Brain pericyte (primary cell): ENCODE measurements at regions not wholly inside any gene's neighbourhood (a gene's known extent, or its start where the extent isn't known, plus 50 kb on each side); places are given as distances from the start of the nearest gene placed in this dataset.

Experiments
- DNase-seq: peaks from one replicate; pipeline ENCODE4 v3.0.0-alpha.2; 2012; ENCODE audit warnings: low read depth, low spot score

DNA sequence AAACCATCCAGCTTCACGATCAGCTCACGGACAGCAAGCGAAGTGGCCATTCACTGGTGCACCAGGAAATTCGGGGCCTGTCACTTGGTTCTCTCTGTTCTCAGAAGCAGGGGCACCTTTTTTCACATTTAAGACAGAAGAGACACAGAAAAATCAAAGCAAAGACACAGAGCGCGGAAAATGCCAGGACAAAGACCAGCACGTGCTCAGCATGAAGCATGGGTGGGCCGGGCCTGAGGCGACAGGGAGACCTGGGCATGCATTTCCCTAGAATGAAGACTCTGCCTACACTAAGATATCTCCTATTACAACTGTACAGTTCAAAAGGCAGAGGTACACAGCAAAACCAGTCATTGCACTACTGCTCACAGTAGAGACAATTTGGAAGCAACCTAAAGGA is 117.4 kb upstream of the ID2 start:
- DNase-seq, result no peak

DNA sequence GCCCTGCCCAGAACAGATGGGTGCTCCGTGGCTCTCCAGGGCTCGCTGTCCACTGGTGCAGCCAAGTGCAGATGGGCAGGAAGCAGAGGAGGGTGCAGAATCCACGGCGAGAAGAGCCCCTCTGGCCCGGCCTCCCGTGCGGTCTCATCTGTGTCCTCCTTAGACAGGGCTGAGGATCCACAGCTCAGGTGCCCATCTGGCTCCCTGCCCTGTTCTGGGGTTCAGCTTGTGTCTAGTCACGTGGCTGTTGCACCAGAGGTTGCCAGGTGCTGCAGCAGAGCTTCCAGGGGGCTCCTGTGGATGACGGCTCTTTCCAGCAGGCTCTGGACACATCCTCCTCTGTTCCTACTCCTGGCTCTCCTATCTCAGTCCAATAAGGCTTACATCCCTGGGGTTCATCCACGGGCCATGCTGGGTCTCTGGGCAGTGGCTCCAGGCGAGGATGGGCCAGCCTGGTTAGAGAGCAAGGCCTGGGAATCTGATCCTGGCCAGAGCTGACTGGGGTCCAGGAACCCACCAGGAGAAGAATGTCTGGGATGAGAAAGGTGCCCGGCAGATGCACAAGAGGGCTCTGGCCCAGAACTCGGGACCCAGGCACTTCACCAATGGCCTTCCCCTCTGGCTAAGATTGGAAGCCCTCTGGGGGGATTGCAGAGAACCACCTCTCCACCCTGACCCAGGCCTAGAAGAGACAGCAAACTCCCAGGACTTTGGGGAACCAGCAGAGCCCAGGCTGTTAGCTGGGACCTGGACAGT is 116.3 kb upstream of the ID2 start:
- no peak for DNase-seq

DNA sequence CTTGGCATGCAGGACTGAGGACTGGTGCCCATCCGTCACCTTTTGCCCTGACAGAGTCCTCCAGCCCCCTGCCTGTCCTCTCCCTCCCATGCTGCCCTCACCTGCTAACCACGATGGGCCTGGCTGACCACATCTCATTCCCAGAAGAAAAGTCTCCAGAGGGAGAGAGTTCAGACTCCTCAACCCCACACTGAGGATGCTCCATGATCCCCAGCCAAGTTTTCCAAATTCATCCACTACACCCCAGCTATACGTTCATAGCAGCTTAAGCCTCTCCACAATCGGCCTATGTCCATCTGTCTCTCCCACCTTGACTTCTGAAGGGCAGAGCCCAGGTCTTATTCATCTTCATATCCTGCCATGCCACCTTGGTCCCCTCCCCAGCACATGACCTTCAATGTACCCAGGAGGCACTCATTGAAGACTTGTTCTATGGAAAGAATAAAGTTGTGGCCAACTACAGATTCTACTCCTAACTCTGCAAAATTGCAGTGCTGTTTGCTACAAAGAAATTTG is 115.6 kb upstream of the ID2 start:
- no peak for DNase-seq

DNA sequence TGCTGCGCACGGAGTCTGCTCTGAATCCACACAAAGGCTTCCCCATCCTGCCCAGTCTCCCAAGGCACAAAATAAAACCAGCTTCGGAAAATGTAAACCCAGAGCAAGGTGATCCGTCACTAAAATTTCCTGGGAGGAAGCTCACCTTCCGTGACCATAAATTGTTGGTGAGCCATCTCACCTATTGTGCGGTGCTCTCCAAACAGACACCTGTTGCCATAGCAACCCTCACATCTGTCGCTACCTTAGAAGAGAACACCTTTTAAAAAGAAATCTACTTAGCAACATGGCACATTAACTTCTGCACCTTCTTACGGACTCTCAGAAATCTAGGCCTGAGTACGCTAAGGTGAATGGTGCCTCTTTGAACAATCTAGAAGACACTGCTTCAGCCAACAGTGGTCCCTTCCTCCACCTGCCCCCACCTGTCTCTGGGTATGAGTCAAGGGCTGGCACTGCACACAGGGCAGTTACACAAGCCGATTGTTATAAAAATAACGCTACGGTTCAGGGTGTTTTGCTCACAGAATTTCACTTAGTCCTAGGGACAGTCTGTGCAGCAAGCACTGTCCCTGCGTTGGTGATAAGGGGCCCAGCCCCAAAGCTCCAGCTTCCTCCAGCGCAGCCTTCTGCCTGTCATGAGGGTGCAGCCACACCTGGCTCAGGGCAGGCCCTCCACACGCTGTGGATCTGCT is 114.9 kb upstream of the ID2 start:
- no peak for DNase-seq

DNA sequence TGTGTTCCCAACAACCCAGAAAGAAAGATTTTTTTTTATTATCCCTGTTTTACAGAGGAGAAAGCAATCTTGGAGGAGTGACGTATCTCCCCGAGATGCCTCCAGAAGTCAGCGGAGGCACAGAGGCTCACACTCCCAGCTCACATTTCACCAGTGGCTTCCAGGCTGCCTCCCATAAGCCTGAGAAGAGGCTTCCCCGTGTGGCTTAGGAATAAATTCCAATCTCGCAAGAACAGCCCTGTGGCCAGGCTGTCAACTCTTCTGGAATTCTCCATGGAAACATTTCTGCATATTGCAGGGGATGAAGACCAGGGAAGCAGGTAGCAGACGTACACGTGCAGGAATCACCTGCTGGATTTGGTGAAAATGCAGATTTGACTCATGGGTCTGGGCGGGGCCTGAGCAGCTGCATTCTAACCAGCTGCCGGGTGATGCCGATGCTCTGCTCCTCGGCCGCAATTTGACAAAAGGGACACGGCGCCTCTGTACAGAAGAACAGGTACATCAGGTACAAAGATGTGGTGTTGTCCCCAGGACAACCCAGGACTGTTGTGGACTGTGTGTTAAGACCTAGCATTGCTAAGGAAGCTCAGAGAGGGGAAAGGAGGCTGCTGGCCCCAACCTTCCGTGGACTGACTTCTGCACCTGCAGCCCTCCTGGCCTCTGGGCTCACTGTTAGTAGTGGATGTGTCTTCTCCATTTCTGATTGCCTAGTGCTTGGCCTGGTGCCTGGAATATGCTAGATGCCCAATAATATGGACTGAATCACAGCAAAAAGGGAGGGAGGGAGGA is 114.2 kb upstream of the ID2 start:
- no peak for DNase-seq

DNA sequence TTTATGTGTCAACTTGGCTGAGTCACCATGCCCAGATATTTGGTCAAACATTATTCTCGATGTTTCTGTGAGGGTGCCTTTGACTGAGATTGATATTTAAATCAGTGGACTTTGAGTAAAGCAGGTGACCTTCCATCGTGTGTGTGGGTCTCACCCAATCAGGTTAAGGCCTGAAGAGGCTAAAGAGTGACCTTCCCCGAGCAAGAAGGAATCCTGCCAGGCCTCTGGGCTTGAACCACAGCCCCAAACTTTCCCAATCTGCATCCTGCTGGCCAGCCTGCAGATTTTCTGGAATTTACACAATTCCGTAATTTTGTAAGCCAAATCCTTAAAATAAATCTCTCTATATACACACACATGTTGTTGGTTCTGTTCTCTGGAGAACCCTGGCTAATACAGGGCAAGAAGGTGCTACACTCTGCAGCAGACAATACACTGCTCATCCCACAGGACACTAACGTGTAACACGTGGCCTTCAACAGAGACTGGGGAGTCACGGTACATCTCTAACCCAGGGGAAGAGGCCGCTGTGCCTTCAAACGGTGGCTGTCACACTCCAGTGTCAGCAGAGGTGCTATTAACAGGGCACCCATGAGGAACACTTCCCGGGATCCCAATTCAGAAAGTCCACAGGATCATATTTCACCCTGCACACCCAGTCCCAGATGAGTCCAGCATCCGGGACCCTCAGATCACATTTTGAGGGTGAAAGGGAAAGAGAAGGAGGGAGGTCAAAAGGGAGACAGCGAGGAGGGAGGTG is 113.1 kb upstream of the ID2 start:
- no peak for DNase-seq

DNA sequence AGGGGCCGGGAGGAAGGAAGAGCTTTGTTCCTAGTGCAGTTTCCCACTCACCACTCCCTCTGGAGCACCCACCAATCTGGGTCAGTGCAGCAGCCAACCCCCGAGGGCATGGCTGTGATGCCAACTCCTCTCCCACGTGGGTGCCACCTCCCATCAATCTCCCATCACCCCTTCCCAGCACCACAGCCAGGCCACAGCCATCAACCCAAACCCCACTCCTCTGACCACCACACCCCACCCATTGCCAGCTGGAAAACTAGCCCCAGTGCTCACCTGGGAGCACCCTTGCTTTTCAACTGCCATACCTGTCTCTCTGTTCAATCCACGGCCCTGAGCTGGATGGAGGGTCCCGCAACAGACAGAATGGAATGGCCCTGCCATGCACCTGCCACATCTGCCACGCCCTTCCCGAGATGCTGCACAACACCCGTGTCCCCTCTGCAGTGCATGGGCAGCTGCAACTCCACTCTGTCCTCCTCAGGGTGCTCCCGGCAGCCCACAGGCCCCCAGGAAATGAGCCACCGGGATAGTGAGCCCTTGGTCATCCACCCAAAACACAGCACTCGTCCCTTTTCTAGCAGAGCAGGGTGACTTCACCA is 112.4 kb upstream of the ID2 start:
- DNase-seq, result no peak

DNA sequence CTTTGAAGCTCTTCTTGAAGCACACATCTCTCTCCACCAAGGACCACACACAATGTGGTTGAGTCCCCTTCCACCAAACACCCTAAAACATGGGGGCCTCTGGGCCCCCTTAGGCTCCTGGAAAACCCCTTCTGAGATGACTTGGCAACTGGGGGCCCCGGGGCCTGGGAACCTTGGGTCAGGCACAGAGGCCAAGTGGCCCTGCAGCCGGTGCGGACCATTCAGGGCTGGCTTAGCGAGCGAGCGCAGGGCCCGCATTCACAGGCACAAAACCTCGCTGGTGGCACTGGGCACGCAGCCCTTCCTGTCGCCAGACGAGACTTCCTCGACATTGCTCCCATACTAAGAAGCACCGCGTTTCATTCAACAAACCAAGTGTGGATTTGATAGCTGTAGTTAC is 111.2 kb upstream of the ID2 start:
- no peak for DNase-seq

DNA sequence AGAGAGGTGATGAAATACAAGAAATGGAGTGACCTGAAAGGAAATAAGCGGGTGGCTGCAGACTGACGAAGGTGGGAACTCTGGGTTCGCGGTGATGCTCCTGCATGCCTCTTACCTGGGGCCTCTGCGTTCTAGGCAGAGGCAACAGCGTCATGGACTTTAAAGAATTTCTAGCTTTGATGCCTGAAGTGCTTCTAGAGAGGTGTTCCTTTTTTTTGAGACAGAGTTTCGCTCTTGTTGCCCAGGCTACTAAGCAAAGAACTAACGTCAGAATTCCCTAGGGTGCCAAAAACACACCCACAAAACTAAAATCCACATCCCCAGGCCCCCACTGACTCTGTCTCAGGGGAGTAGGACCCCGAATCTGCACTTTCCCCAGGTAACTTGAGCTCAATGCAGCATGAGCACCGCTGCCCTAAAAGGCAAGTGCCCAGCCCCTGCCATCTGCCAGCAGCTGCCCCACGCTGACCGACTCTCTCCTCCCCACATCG is 110.5 kb upstream of the ID2 start:
- no peak for DNase-seq

DNA sequence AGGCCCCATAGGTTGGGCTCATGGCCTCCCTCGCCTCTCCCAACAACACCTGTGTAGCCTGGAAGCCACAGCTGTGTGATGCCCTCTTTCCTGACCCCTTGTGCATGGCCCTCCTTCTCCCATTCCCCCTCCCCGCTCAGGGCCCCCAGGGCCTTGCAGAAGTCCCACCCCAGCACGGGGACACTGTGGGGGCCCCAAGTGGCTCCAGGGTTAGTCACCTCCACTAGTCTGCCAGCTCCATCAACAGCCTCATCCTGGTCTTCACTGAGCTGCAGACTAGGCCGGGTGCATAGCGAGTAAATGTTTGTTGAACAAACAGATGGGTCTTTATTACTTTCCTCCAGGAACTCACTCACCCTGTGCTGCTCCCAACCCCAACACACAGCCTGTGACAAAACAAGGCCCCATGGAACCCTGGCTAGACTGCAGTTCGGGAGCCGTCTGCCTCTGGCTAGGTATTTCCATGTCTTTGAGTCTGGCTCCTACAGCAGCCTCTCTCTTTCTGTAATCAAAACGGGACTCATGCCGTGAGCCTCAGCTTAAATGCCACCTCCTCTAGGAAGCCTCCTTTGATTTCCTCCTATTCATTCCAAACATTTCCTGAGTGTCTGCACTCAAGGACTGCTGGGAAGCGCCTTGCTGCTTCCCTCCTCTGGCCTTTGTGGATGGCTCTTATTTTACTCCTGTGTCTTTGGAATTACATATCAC is 109.9 kb upstream of the ID2 start:
- no peak for DNase-seq

DNA sequence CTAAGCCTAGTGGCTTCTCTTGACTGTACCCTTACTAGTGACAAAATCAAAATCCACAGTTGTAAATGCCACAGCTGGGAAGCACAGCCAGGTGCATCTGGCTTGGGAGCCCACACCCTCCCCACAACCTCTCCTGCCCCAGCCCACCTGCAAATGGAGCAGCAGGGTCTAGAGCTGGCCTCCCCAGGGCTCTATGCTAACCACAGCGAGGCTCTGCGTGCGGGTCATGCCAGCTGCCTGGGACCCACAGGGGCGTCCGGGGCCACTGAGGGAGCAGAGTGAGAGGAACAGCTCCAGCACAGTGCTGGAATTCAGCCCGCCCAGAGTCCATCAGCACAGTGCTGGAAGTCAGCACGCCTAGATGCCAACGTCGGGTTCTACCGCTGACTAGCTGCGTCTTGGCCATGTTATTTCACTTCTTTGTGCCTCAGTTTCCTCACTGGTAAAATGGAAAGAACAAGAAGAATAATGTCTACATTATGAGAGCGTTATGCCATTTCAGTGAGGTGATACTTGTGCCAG is 109.1 kb upstream of the ID2 start:
- no peak for DNase-seq

DNA sequence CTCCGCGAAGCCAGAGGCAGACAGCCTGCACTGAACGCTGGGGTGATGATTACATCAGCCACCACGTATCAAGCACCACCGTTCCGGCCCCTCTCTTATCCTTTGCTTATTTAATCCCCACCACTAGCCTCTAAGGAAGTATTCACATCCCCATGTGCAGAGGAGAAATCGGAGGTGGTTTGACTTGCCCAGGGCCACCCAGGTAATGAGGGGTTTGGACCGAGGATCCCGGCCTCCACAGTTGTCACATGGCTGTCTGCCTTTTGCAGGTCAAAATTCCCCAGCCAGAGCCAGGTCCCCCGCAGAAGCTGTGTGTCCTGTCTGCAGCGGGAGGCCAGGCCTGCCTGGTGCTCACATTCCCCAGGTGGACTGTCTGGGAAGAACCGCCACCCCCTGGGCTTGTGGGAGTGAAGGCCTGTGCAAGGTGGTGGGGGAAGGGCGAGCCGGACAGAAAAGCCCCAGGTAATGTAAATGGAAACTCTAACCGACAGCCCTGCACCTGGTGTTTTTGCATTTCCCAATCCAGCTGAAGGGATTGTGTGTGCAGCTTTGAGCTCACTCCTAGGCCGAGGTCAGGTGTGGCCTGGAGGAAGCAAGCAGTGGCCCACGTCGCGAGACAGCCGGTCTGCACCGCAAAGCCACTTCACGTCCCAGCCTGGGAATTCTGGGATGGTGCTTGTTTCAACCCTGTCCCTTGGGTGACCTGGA is 108.5 kb upstream of the ID2 start:
- no peak for DNase-seq

DNA sequence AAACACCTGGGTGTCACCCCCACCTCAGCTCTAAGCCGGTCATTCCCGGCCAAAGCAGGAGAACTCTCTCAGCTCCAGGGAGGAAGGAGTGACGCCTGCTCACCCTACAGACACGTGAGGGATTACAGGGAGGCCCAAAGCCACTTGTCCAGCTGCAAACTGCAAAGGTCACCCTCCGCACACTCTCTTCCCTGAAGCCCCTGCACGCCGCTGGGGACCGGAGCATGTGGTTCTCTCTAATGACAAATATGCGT is 108.0 kb upstream of the ID2 start:
- no peak for DNase-seq

DNA sequence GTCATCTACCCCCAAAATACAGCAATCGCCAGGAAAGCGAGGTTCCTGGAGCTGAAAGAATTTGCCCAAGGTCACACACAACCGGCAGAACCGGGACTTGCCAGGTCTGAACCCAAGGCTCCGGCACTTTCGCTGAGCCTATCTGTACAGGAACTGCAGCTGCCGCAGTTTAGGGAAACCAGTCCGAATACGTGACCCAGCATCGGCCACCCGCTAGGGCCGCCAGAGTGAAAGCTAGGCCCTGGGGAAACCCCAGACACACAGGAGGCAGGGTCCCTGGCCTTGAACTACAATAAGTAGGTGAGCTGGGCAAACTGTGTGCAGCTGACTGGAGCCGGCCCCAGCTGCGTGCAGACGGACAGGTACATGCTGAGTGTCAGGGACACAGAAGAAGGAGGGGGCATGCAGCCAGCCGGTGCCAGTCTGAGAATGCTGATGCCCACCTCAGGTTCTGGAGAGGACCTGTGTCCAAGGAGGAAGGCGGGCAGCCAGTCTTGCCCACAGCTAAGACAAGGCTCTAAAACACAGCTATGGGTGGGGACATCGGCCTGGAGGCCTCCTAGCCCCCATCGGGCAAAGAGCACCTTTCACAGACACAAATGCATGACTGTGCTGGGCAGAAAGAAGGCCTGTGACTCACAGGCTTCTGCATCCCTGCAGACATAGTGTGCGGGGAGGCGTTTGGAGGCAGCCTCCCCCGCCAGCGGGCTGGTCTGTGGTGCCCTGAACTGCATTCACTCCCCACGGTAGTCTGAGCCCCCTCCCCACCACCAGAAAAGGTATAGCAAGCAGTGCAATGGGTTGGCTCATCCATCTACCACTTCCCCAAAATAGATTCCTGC is 107.4 kb upstream of the ID2 start:
- no peak for DNase-seq

DNA sequence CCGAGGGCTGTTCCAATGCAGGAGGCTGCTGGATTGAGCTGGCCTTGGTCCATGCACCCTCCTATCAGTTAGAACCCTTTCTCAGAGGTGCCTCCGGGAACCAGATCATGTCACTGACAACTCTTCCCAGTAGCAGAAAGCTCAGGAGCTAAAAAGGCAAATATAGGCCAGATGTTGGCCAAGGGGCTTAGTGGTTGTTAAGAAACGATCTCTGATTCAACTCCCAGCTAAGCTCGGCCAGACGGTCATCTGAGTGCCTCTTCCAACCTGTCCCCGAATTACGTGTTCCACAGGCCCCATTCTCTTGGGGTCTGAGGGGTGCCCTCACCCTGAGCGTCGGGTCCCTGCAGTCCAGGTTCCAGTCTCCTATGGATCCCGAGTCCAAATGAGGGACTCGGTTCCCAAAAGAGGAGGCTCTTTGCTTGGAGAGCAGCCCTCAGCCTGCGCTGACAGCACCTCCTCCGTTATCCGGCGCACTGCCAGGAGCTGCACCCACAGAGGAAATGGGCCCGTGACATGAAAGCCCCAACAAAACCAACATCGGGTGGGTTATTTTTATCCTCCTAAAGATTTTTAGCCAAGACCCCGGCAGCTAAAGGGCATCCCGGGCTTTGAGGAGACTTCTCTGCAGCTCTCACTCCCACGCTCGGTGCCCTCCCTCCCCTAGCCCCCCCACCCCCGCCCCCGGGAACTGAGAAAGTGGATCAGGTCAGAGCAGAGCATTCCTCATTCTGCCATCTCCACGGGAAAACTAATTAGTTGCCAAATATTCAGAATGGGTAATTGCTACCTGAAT is 106.6 kb upstream of the ID2 start:
- DNase-seq, result no peak

DNA sequence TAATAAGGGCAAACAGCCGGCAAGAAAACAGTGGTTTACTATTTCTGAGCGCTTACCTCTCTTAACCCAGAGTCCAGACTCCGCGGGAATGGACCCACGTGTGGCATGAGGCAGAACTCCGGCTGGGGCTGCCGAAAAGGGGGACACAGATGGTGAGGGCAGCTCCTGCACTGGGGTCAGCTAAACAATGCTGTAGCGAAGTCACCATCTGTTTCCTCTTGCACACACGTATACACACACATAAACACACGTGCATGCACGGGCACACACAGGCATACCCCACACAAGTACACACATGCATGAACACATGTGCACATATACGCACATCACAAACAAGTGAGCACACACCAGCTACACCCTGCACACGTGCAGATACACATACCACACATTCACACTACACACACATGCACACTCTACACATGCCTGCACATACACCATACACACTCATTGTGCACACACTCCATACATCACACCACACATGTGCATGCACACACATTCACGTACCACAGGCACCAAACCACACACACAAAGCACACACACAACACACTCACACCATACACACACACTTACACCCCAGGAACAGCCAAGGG is 105.9 kb upstream of the ID2 start:
- no peak for DNase-seq

DNA sequence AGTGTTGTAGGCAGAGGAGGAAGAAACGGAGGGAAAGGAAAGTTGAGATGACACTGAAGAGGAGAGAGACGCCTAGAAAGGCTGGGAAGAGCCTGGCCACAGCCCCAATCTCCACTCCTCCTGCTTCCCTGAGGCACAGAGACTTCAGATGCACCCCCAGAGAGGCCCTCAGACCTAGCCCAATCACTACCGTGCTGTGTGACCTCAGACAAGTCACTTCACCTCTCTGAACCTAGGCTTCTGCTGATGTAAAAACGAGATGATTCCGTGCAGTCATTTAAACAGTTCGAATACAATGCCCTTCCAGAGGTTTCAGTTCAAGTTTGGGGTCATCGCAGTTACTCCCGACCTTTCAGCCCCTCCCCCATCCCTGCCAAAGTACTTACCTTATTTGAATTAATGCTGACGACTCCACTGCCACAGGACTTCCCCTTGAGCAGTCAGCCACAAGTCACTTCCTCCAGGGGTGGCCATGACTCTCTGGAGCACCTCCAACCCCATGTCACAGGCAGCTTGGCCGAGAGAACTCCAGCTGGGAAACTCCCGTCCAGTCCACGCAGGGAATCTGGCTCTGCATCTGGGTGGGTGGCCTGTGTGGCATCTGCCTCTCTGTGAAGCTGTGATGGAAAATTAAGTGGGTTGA is 105.2 kb upstream of the ID2 start:
- DNase-seq, result no peak
